GM12874 (cell line): ENCODE measurements at regions not wholly inside any gene's neighbourhood (a gene's known extent, or its start where the extent isn't known, plus 50 kb on each side); places are given as distances from the start of the nearest gene placed in this dataset.

ENCODE experiments used
- CTCF ChIP-seq: IDR thresholded peaks from 2 replicates; pipeline ENCODE4 v1.5.1; 2011; ENCODE audit warnings: low read depth, mild to moderate bottlenecking, control low read depth, low read length, moderate library complexity; ENCODE audit not compliant: insufficient read depth

- TF ChIP-seq CTCF: no peak
These were observed 347.1 kb downstream of the AJAP1 start for GRCh38 chr1:5001466-5001865.

GRCh38 chr1:4986306-4986705 lies 331.9 kb downstream of the AJAP1 start:
- no peak for TF ChIP-seq CTCF

GRCh38 chr1:4984841-4985240 lies 330.4 kb downstream of the AJAP1 start:
- no peak for TF ChIP-seq CTCF

- TF ChIP-seq CTCF: no peak
These were observed 325.8 kb downstream of the AJAP1 start for GRCh38 chr1:4980211-4980610.

GRCh38 chr1:4978660-4979390 lies 324.4 kb downstream of the AJAP1 start:
- no peak for TF ChIP-seq CTCF

- TF ChIP-seq CTCF: no peak
These were observed 323.3 kb downstream of the AJAP1 start for GRCh38 chr1:4977701-4978100.

GRCh38 chr1:4976859-4977440 lies 322.5 kb downstream of the AJAP1 start:
- TF ChIP-seq CTCF: no peak
